HG03095 (cell line): ENCODE measurements at regions not wholly inside any gene's neighbourhood (a gene's known extent, or its start where the extent isn't known, plus 50 kb on each side); places are given as distances from the start of the nearest gene placed in this dataset.

Source experiments
- ATAC-seq: cut with Tn5 transposase; IDR thresholded peaks from one replicate; pipeline ENCODE4 v1.9.1; 2021; ENCODE audit warnings: moderate library complexity; ENCODE audit not compliant: unreplicated experiment

GRCh38 chr13:103731959-103732358, 665.7 kb upstream of the SLC10A2 start:
- no peak for ATAC-seq

- ATAC-seq: no peak
Observed at GRCh38 chr13:103730407-103730806, 664.2 kb upstream of the SLC10A2 start.

- ATAC-seq: no peak
Observed at GRCh38 chr13:103726808-103727207, 660.6 kb upstream of the SLC10A2 start.

- ATAC-seq: no peak
Observed at GRCh38 chr13:103716718-103717117, 650.5 kb upstream of the SLC10A2 start.

- no peak for ATAC-seq
Observed at GRCh38 chr13:103715335-103715734, 649.1 kb upstream of the SLC10A2 start.

GRCh38 chr13:103703246-103703645, 637.0 kb upstream of the SLC10A2 start:
- no peak for ATAC-seq

- no peak for ATAC-seq
Observed at GRCh38 chr13:103698000-103698399, 631.8 kb upstream of the SLC10A2 start.

- no peak for ATAC-seq
Observed at GRCh38 chr13:103695320-103695719, 629.1 kb upstream of the SLC10A2 start.

GRCh38 chr13:103694471-103694870, 628.3 kb upstream of the SLC10A2 start:
- no peak for ATAC-seq

- ATAC-seq: no peak
Observed at GRCh38 chr13:103694033-103694432, 627.8 kb upstream of the SLC10A2 start.

GRCh38 chr13:103692442-103692841, 626.2 kb upstream of the SLC10A2 start:
- no peak for ATAC-seq

GRCh38 chr13:103676329-103676728, 610.1 kb upstream of the SLC10A2 start:
- ATAC-seq: no peak

- ATAC-seq: no peak
Observed at GRCh38 chr13:103671547-103671946, 605.3 kb upstream of the SLC10A2 start.

- ATAC-seq: no peak
Observed at GRCh38 chr13:103663996-103664395, 597.8 kb upstream of the SLC10A2 start.

- no peak for ATAC-seq
Observed at GRCh38 chr13:103656311-103656710, 590.1 kb upstream of the SLC10A2 start.

GRCh38 chr13:103640606-103641005, 574.4 kb upstream of the SLC10A2 start:
- ATAC-seq: no peak

- ATAC-seq: no peak
Observed at GRCh38 chr13:103639326-103639725, 573.1 kb upstream of the SLC10A2 start.

- no peak for ATAC-seq
Observed at GRCh38 chr13:103638706-103639105, 572.5 kb upstream of the SLC10A2 start.

- no peak for ATAC-seq
Observed at GRCh38 chr13:103634066-103634465, 567.8 kb upstream of the SLC10A2 start.

- ATAC-seq: no peak
Observed at GRCh38 chr13:103625194-103625593, 559.0 kb upstream of the SLC10A2 start.

- no peak for ATAC-seq
Observed at GRCh38 chr13:103618151-103618550, 551.9 kb upstream of the SLC10A2 start.

GRCh38 chr13:103615771-103616170, 549.6 kb upstream of the SLC10A2 start:
- no peak for ATAC-seq

- no peak for ATAC-seq
Observed at GRCh38 chr13:103614761-103615160, 548.5 kb upstream of the SLC10A2 start.

- peak; percentile 49 for ATAC-seq
Observed at GRCh38 chr13:103607995-103608394, 541.8 kb upstream of the SLC10A2 start.
